Neural cell (in vitro differentiated cells): ENCODE measurements at regions not wholly inside any gene's neighbourhood (a gene's known extent, or its start where the extent isn't known, plus 50 kb on each side); places are given as distances from the start of the nearest gene placed in this dataset.

ENCODE experiments used
- EZH2 ChIP-seq: fragments of 200-600, 300-800 bp; shearing (Covaris generic), sonication (generic); IDR thresholded peaks from 2 replicates; pipeline ENCODE4 v1.6.1; 2014; ENCODE audit warnings: antibody characterized with exemption, low read length, borderline replicate concordance, mild to moderate bottlenecking; ENCODE audit not compliant: insufficient read depth, poor library complexity, severe bottlenecking
- POLR2AphosphoS5 ChIP-seq: IDR thresholded peaks from 2 replicates; pipeline ENCODE4 v1.6.1; 2012
- RAD21 ChIP-seq: fragments of 450-650 bp; conservative IDR thresholded peaks from 2 replicates; pipeline ENCODE4 v1.6.1; 2014; ENCODE audit warnings: antibody characterized with exemption, mild to moderate bottlenecking, moderate library complexity
- SMC3 ChIP-seq: fragments of 450-650 bp; conservative IDR thresholded peaks from 2 replicates; pipeline ENCODE4 v1.6.1; 2014; ENCODE audit warnings: antibody characterized with exemption, mild to moderate bottlenecking, moderate library complexity; ENCODE audit not compliant: poor library complexity
- TF ChIP-seq, protein P1 (sequence below): fragments of 450-650 bp; IDR thresholded peaks from 2 replicates; pipeline ENCODE4 v1.5.1; 2014; ENCODE audit warnings: antibody characterized with exemption, mild to moderate bottlenecking, moderate library complexity; ENCODE audit not compliant: poor library complexity, severe bottlenecking
- TF ChIP-seq, protein P2 (sequence below): IDR thresholded peaks from 2 replicates; pipeline ENCODE4 v1.6.1; 2012; ENCODE audit warnings: borderline replicate concordance

DNA sequence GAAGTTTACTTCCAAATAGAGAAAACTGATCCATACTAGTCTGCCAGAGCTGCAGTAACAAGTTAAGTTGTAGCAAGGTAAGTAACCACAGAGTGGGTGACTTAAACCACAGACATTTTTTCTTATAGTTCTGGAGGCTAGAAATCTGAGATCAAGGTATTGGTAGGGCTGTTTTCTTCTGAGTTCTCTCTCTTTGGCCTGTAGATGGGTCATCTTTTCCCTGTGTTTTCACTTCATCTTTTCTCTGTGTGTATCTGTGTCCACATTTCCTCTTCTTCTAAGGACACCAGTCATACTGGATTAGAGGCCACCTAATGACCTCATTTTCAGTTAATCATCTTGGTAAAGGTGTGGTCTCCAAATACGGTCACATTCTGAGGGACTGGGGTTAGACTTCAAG is 142.9 kb upstream of the MEX3C start:
- TF ChIP-seq, protein P1, sequence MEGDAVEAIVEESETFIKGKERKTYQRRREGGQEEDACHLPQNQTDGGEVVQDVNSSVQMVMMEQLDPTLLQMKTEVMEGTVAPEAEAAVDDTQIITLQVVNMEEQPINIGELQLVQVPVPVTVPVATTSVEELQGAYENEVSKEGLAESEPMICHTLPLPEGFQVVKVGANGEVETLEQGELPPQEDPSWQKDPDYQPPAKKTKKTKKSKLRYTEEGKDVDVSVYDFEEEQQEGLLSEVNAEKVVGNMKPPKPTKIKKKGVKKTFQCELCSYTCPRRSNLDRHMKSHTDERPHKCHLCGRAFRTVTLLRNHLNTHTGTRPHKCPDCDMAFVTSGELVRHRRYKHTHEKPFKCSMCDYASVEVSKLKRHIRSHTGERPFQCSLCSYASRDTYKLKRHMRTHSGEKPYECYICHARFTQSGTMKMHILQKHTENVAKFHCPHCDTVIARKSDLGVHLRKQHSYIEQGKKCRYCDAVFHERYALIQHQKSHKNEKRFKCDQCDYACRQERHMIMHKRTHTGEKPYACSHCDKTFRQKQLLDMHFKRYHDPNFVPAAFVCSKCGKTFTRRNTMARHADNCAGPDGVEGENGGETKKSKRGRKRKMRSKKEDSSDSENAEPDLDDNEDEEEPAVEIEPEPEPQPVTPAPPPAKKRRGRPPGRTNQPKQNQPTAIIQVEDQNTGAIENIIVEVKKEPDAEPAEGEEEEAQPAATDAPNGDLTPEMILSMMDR = no peak
- TF ChIP-seq EZH2 (no peak), RAD21 (no peak), POLR2AphosphoS5 (no peak), SMC3 (no peak)
- TF ChIP-seq, protein P2, sequence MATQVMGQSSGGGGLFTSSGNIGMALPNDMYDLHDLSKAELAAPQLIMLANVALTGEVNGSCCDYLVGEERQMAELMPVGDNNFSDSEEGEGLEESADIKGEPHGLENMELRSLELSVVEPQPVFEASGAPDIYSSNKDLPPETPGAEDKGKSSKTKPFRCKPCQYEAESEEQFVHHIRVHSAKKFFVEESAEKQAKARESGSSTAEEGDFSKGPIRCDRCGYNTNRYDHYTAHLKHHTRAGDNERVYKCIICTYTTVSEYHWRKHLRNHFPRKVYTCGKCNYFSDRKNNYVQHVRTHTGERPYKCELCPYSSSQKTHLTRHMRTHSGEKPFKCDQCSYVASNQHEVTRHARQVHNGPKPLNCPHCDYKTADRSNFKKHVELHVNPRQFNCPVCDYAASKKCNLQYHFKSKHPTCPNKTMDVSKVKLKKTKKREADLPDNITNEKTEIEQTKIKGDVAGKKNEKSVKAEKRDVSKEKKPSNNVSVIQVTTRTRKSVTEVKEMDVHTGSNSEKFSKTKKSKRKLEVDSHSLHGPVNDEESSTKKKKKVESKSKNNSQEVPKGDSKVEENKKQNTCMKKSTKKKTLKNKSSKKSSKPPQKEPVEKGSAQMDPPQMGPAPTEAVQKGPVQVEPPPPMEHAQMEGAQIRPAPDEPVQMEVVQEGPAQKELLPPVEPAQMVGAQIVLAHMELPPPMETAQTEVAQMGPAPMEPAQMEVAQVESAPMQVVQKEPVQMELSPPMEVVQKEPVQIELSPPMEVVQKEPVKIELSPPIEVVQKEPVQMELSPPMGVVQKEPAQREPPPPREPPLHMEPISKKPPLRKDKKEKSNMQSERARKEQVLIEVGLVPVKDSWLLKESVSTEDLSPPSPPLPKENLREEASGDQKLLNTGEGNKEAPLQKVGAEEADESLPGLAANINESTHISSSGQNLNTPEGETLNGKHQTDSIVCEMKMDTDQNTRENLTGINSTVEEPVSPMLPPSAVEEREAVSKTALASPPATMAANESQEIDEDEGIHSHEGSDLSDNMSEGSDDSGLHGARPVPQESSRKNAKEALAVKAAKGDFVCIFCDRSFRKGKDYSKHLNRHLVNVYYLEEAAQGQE = no peak
